ENCODE measurements at regions not wholly inside any gene's neighbourhood (a gene's known extent, or its start where the extent isn't known, plus 50 kb on each side); places are given as distances from the start of the nearest gene placed in this dataset.

DNA sequence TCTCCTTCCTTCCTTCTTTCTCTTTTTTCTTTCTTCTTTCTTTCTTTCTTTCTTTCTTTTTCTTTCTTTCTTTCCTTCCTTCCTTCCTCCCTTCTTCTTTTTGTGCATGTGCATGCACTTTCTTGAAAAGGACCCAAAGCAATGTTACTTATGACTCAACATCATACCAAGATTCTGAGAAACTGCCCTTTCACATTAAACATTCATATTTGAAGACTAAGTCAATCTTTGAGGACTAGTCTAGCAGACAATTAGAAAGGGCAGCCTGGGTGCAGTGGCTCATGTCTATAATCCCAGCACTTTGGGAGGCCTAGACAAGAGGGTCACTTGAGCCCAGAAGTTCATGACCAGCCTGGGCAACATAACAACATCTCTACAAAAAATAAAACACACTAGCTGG, 212.8 kb upstream of the KITLG start:
- Histone ChIP-seq H3K4me2 (no peak overlapping the region), H2AFZ (ENCODE audit: low read depth) (no peak overlapping the region), H3K4me1 (ENCODE audit: low read depth, poor library complexity, severe bottlenecking) (no peaks in the 10 kb centered on the region), H3K36me3 (ENCODE audit: insufficient read depth) (no peaks in the 10 kb centered on the region), H3K9ac (no peak overlapping the region), H3K4me3 (IDR thresholded peaks at IDR 0.05; ENCODE audit: insufficient read depth, low read depth, low read length) (no peak overlapping the region), H4K20me1 (ENCODE audit: insufficient read depth) (no peaks in the 10 kb centered on the region), H3K79me2 (ENCODE audit: insufficient read depth, low read depth) (no peaks in the 10 kb centered on the region), H3K27me3 (ENCODE audit: insufficient read depth, low read depth) (no peaks in the 10 kb centered on the region), H3K27ac (no peak overlapping the region)
- TF ChIP-seq CTCF (conservative IDR thresholded peaks at IDR 0.05; ENCODE audit: low read depth, low read length): no peak

GRCh38 chr12:88790231-88790630, 210.0 kb upstream of the KITLG start:
- Histone ChIP-seq H2AFZ (ENCODE audit: low read depth) (no peak overlapping the region), H3K36me3 (ENCODE audit: insufficient read depth) (no peaks in the 10 kb centered on the region), H4K20me1 (ENCODE audit: insufficient read depth) (no peaks in the 10 kb centered on the region), H3K27ac (no peak overlapping the region), H3K79me2 (ENCODE audit: insufficient read depth, low read depth) (no peaks in the 10 kb centered on the region), H3K9ac (no peak overlapping the region), H3K27me3 (ENCODE audit: insufficient read depth, low read depth) (no peaks in the 10 kb centered on the region), H3K4me3 (IDR thresholded peaks at IDR 0.05; ENCODE audit: insufficient read depth, low read depth, low read length) (no peak overlapping the region), H3K4me2 (no peak overlapping the region), H3K4me1 (ENCODE audit: low read depth, poor library complexity, severe bottlenecking) (no peaks in the 10 kb centered on the region)
- TF ChIP-seq CTCF (conservative IDR thresholded peaks at IDR 0.05; ENCODE audit: low read depth, low read length): no peak

- Histone ChIP-seq H3K4me2 (no peak overlapping the region), H3K9ac (no peak overlapping the region), H4K20me1 (ENCODE audit: insufficient read depth) (no peaks in the 10 kb centered on the region), H3K36me3 (ENCODE audit: insufficient read depth) (no peaks in the 10 kb centered on the region), H2AFZ (ENCODE audit: low read depth) (no peak overlapping the region), H3K4me1 (ENCODE audit: low read depth, poor library complexity, severe bottlenecking) (no peaks in the 10 kb centered on the region), H3K27ac (no peak overlapping the region), H3K79me2 (ENCODE audit: insufficient read depth, low read depth) (no peaks in the 10 kb centered on the region), H3K27me3 (ENCODE audit: insufficient read depth, low read depth) (no peaks in the 10 kb centered on the region), H3K4me3 (IDR thresholded peaks at IDR 0.05; ENCODE audit: insufficient read depth, low read depth, low read length) (no peak overlapping the region)
- TF ChIP-seq CTCF (conservative IDR thresholded peaks at IDR 0.05; ENCODE audit: low read depth, low read length): no peak
These were observed 203.9 kb upstream of the KITLG start for GRCh38 chr12:88784166-88784565.

GRCh38 chr12:88782351-88782750, 202.1 kb upstream of the KITLG start:
- Histone ChIP-seq H3K36me3 (ENCODE audit: insufficient read depth) (no peaks in the 10 kb centered on the region), H4K20me1 (ENCODE audit: insufficient read depth) (no peaks in the 10 kb centered on the region), H3K27me3 (ENCODE audit: insufficient read depth, low read depth) (no peaks in the 10 kb centered on the region), H2AFZ (ENCODE audit: low read depth) (no peak overlapping the region), H3K9ac (no peak overlapping the region), H3K4me3 (IDR thresholded peaks at IDR 0.05; ENCODE audit: insufficient read depth, low read depth, low read length) (no peak overlapping the region), H3K4me1 (ENCODE audit: low read depth, poor library complexity, severe bottlenecking) (no peaks in the 10 kb centered on the region), H3K27ac (no peak overlapping the region), H3K79me2 (ENCODE audit: insufficient read depth, low read depth) (no peaks in the 10 kb centered on the region), H3K4me2 (no peak overlapping the region)
- no peak for TF ChIP-seq CTCF (conservative IDR thresholded peaks at IDR 0.05; ENCODE audit: low read depth, low read length)

DNA sequence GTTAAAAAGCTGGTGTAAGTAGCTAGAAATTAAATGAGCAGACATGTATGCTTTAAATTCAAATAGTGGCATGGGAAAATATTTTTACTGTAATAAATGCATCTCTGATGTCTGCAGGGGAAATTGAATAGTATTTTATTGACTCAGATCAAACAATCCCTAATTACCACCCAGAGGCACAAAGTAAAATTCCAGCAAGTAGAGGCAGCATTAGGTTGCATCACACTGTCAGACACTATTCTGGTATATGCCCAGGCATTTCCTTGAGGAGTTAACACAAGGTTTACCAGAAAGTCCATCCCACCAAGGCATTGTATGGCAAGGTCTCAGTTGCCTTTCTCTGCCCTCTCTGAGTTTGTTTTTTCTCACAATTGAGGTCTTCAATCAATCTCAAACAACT, 201.6 kb upstream of the KITLG start:
- H4K20me1 ChIP-seq (ENCODE audit: insufficient read depth): no peaks in the 10 kb centered on the region
- H3K9ac ChIP-seq: no peak overlapping the region
- H2AFZ ChIP-seq (ENCODE audit: low read depth): no peak overlapping the region
- no peak for TF ChIP-seq CTCF (conservative IDR thresholded peaks at IDR 0.05; ENCODE audit: low read depth, low read length)
- H3K27me3 ChIP-seq (ENCODE audit: insufficient read depth, low read depth): no peaks in the 10 kb centered on the region
- H3K79me2 ChIP-seq (ENCODE audit: insufficient read depth, low read depth): no peaks in the 10 kb centered on the region
- H3K4me1 ChIP-seq (ENCODE audit: low read depth, poor library complexity, severe bottlenecking): no peaks in the 10 kb centered on the region
- no peak overlapping the region for H3K4me2 ChIP-seq
- H3K36me3 ChIP-seq (ENCODE audit: insufficient read depth): no peaks in the 10 kb centered on the region
- no peak overlapping the region for H3K4me3 ChIP-seq (IDR thresholded peaks at IDR 0.05; ENCODE audit: insufficient read depth, low read depth, low read length)
- no peak overlapping the region for H3K27ac ChIP-seq
